DMS53 (cell line): ENCODE measurements at regions not wholly inside any gene's neighbourhood (a gene's known extent, or its start where the extent isn't known, plus 50 kb on each side); places are given as distances from the start of the nearest gene placed in this dataset.
"Not testable (repeated sequence)": the region's sequence is repeated elsewhere in the genome, so short reads cannot be mapped to it uniquely, and the experiment has no call there.

Source experiments
- DNase-seq: peaks from one replicate; lab custom pipeline; 2025; lab: John Stamatoyannopoulos, UW

GRCh38 chr2:12024197-12024907 is 277.9 kb downstream of the LPIN1 start:
- not testable (repeated sequence) for DNase-seq

DNA sequence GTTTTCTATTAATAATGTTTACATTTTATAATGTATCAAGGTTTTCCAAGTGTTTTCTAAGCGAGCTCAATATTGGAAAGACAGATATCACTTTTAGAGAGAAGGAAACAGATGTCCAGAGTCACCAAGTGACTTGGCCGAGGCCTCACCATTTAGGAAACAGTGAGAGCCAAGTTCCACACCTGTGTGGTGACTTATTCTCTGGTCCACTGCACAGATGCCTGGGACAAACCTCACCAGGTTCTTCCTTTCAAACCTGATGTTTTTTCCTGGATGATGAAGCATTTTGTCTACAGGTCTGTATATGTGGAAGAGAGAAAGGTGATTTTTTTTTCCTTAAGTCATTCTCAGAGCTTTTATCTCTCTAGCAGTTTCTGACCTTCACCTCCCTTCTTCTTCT is 280.7 kb downstream of the LPIN1 start:
- DNase-seq, result no peak

- no peak for DNase-seq
These were observed 285.4 kb downstream of the LPIN1 start for GRCh38 chr2:12031866-12032265.

- no peak for DNase-seq
These were observed 286.0 kb downstream of the LPIN1 start for GRCh38 chr2:12032398-12032797.

DNA sequence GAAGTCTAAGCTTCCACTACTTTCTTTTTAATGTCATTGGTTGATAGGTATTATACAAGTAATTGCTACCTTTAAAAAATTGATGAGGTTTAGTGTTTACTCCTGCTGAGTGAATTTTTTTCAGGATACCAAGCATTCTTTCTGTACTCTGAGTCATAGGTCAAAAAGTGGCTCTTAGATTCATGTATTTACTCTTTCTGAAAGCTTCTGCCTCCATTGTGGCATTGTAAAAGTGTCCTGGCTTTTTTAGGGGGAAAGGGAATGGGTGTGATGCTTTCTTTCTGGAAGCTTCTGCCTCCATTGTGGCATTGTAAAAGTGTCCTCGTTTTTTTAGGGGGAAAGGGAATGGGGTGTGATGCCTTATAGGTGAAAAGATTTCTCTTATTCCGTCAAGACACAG is 286.5 kb downstream of the LPIN1 start:
- no peak for DNase-seq

- no peak for DNase-seq
These were observed 287.1 kb downstream of the LPIN1 start for GRCh38 chr2:12033494-12033893.

GRCh38 chr2:12034382-12034781 is 287.9 kb downstream of the LPIN1 start:
- no peak for DNase-seq

- no peak for DNase-seq
These were observed 288.7 kb downstream of the LPIN1 start for GRCh38 chr2:12035029-12035720.

DNA sequence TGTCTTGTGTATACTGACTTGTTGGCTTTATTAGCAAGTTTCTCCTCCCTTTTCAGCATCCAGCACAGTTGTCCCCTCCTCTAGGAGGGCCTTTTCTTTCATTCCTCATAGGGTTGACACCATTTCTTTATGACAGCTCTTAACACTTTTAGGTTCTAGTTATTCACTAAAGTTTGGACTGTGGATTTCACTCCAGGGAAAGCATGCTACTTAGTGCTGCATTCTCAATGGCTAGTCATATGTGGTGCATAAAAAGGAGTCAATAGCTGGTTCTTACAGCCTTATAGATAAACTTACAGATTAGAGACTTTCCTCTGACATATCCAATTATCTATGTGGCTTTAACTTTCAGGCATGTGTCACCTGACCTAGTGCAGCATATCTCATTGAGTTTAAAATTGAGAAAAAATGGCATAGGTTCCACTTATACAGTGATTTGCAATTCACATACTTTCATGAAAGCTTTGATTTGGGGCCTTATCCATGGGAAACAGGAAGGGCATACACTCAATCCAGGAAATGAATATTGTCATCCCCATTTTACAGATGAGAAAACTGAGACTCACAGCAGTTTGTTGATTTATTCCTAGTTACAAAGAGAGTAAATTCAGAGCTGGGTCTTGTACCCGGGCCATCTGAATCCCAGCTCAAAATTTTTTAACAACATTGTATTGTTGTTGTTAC is 289.7 kb downstream of the LPIN1 start:
- DNase-seq, result no peak

DNA sequence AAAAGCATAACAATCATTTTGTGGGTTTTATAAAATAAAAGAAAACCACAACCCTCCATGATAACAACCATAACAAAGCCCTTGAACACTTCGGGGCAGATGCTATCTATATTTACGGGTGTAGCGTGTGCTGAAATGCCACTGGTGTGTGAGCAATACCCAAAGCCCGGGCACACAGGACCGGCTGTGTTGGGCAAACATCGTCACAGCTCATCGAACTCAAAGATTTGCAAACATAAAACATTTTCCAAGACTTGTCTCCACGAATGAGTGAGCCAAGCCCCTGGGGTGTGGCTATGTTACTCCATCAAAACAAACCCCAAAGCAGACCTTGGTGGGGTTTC is 290.2 kb downstream of the LPIN1 start:
- peak; percentile 26 for DNase-seq

DNA sequence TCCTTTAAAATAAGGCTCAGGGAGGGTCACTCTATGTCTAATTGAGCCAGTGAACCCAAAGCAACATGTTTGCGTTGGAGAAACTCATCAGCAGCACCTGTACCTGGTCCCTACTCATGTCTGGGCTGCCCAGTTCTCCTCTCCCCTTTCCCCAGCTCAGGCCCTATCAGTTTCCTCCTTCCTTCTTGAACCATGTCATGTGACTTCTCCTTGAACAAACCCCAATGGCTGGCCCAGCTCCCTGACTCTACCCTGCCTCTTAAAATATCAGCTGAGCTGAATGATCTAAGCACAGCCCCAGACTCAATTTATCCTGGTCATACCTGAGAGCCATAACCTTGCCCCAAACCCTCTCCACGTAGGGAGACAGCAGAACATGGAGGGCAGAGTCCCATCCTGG is 290.9 kb downstream of the LPIN1 start:
- DNase-seq, result no peak

GRCh38 chr2:12041236-12041635 is 294.8 kb downstream of the LPIN1 start:
- DNase-seq, result no peak

GRCh38 chr2:12043131-12043530 is 296.7 kb downstream of the LPIN1 start:
- DNase-seq, result no peak

GRCh38 chr2:12044857-12045256 is 298.4 kb downstream of the LPIN1 start:
- no peak for DNase-seq

- no peak for DNase-seq
These were observed 299.4 kb downstream of the LPIN1 start for GRCh38 chr2:12045864-12046291.

- no peak for DNase-seq
These were observed 300.2 kb downstream of the LPIN1 start for GRCh38 chr2:12046641-12047040.

DNA sequence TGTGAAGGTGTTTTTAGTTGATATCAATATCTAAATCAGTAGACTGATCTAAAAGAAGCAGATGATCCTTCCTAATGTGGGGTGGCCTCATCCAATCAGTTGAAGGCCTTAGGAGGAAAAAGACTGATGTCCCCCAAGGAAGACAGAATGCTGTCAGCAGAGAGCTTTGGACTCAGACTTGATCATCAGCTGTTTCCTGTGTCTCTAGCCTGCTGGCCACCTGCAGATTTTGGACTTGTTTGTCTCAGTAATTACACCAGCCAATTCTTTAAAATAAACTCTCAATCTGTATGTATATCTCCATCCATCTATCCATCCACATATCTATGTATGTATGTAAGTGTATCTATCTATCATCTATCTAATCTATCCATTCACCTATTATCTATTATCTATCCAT is 301.3 kb downstream of the LPIN1 start:
- no peak for DNase-seq

GRCh38 chr2:12048550-12048949 is 302.1 kb downstream of the LPIN1 start:
- no peak for DNase-seq

- peak; percentile 75 for DNase-seq
These were observed 304.0 kb downstream of the LPIN1 start for GRCh38 chr2:12050396-12050795.

DNA sequence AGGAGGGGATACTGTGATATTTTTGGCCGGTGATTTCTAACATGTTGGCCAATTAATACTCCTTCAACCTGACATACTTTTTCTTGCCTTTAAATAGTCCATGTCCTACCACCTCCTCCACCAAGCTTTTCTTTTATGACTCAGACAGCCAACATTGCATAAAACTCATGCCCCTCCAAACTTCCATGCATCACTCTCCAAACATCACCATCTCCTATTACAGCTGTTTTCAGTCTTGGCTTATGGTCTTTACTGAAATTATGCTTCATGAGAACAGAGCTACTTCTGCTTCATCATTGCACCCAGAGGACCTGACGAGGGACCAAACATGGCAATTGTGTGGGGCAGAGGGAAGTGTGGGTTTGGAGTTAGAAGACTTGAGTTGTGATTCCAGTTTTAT is 305.4 kb downstream of the LPIN1 start:
- no peak for DNase-seq

GRCh38 chr2:12052796-12053195 is 306.4 kb downstream of the LPIN1 start:
- DNase-seq, result no peak

DNA sequence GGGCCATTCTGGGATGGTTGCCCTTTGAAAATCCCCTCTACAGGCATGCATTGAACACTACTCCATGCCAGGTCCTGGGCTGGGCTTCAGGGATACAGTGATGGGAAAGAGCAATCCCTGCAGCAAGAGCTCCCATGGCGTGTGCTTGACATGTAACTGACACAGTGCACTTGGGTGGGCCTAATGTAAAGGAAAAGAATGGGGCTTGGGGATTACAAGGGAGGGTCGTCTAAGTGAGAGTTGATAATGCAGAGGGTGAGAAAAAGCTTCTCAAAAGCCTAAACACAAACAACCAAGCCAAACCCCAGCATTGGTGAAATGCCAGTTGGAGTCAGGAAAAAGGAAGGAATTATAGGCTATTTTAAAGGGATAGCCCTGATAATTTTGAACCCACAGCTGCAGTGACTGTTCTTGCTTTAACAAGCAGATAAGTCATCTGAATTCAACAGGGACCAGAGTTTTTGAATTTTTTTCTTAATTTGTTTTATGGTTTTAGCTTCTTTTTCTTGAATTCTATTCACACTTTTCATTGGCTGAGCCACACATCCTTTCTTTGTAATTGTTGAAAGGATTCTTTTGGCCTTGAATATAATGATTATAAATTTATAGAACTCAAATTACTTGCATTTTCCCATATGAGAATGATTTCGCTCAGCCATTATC is 308.7 kb downstream of the LPIN1 start:
- DNase-seq, result no peak
